Stimulated activated naive CD4-positive, alpha-beta T cell treated with Interleukin-2 at 50 U/mL for 16 hours (primary cell): ENCODE measurements at regions not wholly inside any gene's neighbourhood (a gene's known extent, or its start where the extent isn't known, plus 50 kb on each side); places are given as distances from the start of the nearest gene placed in this dataset.

Source experiments
- DNase-seq: peaks from one replicate; lab custom pipeline; 2025; lab: John Stamatoyannopoulos, UW

- no peak for DNase-seq
Observed at GRCh38 chr10:128528781-128529180, 402.6 kb upstream of the MKI67 start.

- DNase-seq = no peak
Observed at GRCh38 chr10:128529225-128529624, 403.0 kb upstream of the MKI67 start.

GRCh38 chr10:128530301-128530700, 404.1 kb upstream of the MKI67 start:
- no peak for DNase-seq

DNA sequence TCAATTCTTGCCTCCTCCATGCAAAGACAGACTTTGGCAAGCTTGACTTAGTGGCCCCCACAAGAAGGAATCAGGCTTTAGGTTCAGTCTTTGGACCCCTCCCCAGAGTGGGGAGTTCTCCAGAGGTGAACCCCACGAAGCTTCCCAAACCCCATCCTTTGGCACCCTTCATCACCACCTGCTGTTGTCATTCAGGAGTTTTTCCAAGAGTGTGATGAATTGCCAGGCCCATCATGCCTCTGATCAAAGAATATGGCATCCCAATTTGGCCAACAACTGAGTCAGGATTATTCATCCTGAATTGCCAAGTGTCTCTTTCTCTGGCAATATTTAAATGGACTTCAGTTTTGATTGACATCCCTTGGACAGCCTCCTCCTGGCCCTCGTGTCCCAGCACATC, 404.7 kb upstream of the MKI67 start:
- no peak for DNase-seq

GRCh38 chr10:128534686-128535085, 408.5 kb upstream of the MKI67 start:
- no peak for DNase-seq

DNA sequence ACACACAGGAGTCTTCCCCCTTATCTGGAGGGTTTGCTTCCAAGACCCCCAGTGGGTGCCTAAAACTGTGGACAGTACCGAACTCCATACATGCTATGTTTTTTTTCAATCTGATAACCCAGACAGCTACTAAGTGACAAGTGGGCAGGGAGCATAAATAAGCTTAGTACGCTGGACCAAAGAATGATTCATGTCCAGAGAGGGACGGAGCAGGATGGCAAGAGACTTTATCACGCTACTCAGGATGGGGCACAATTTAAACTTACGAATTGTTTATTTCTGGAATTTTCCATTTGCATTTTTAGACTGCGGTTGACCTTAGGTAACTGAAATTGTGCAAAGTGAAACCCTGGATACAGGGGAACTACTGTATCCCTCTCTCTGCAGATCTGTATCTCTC, 410.0 kb upstream of the MKI67 start:
- DNase-seq = no peak

DNA sequence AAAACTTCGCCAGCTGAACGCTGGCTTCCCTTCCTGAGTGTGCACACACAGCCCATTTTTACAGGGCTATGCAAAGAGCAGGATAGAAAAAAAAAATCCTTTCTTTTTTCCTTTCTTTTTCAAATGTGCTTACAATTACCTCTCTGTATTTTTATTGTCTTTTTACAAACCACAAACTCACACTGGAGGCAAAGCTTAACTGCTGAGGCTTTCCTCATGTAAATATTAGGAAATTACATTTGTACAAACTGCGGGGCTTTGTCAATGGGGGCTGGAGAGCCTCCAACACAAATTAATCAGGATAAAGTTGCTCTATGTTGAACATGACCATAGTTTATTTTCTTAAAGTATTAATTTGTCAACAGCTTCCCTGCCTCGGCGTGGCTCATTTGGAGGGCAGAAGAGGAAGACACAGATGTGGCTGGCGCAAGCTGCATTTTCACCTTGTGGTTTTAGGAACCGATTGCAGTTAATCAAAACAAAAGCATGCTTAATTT, 411.7 kb upstream of the MKI67 start:
- no peak for DNase-seq

GRCh38 chr10:128538671-128539070, 412.4 kb upstream of the MKI67 start:
- DNase-seq = no peak

DNA sequence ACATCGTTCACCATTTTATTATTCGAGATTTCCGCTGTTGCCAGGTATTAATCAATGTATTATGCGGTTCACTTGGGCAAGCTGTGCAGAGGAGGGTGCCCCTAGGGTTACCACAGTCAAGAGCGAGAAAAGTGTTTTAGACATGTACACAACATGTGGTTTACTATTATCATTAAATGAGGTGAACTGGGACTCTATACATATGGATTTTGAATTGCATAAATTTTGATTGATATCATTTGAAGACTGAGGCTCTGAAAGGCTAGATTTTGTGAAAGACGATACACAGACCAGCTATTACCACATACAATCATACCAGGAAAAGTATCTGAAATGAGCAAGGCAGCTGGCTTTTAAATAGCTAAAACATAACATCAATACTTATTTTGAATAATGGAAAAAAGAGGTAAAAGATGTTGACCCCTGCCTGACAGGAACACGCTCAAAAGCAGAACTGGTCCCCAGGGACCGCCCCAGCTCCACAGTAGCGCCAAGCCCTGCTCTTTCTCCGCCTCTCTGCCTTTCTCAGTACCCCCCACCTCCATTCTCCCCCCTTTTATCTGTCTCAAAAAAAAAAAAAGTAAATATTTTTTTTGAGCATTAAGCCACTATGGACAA, 413.4 kb upstream of the MKI67 start:
- no peak for DNase-seq

- no peak for DNase-seq
Observed at GRCh38 chr10:128540128-128540762, 414.0 kb upstream of the MKI67 start.

DNA sequence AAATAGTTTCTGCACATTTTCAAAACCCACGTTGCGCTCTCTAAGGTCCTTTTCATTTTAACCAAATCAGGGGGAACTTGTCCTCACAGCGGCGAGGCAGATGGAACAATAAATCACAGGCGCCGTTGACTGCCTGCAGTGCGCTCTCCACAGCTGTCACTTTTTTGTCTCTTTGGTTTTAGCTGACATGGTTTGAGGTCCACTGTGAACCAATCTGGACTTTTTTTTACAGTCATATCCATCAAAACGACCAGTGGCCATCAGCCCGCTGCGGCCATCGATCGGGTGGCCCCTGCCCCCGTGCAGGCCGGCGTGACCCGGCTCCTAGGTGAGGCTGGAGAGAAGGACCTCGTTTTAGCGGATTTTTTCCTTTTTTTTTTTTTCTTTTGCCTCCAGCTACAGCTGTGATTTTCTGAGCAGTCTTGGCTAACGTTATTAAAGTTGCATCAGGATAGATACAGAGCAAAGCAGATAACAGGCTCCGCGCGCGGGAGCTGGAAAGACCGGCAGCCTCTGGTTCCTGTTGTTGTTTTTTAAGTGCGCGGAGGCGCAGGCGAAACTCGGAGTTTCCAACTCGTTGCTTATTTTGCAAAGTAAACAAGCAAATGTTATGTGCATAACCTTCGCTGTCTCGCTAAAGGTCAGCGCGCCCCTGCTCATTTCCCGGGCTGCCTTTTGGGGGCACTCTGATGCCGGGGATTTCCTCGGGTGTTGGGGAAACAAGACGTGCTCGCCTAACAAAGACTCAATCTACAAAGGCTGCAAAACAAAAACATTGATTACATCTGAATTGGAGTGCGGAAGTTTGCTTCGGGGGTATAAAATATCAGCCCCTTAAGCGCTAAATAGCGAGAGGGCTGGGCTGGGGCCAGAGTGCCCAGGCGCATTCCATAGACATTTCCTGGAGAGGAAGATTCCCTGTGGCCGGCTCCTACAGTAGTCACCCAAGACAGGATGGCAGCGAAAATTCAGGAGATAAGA, 414.8 kb upstream of the MKI67 start:
- no peak for DNase-seq

DNA sequence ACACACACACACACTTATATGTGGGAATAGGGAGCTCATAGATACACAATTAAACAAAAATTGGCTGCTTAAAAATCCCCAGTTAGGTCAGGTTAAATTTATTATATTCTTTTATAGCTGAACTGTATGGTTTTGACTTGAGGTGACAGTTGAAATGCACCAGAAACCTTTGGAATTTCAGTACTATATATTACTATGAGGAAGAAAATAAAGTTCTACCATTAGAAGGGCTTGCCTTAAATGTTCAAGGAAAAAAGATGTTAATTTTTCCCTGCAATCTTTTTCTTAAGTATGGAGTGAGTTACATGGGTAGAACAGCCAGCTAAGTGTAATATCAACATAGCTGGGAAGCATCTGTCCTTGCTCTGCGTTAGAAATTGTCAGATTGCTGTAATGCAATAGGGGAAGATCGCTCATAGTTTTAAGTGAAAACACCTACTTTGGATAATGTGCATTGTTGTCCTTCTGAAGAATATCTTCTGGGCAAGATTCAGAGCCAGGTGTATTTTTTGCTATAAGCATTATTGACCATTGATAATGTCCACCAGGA, 415.8 kb upstream of the MKI67 start:
- no peak for DNase-seq

- no peak for DNase-seq
Observed at GRCh38 chr10:128542659-128543058, 416.4 kb upstream of the MKI67 start.

DNA sequence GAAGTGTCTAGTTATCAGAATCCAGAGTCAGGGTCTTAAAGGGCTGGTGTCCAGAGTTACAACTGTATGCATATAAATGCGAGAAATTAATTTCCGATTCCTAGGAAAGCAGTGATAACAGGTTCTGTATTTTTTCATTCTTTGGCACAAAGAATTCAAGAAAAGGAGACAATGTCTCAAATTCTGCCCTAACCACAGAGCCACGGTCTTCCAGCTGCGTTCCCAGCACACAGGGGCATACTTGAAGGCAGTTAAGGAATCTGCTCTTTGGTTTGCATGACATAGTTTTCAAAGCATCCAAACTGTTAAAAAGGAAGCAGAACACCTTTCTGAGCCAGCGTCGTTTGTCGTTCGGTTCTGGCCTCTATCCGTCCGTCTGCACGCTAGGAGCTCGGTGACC, 416.9 kb upstream of the MKI67 start:
- DNase-seq = no peak

DNA sequence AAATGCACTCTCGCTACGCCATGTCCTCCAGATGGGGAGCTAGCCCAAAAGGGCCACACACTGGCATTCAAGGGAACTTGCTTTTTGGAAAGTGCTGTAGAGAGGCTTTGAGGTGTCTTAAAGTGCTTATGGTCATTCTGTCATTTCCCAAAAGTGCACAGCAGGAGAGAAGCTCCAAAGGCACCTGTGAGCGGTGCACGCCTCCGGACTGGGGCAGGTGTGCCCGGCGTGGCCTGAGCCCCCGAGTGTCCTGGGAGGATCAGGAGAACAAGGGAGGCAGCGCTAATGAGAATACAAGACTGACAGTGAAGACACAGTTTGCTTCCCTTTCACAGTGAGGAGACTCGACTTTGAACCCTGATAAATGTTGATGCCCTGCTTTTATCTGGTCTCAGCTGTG, 419.0 kb upstream of the MKI67 start:
- no peak for DNase-seq

GRCh38 chr10:128546651-128547165, 420.5 kb upstream of the MKI67 start:
- DNase-seq = no peak

DNA sequence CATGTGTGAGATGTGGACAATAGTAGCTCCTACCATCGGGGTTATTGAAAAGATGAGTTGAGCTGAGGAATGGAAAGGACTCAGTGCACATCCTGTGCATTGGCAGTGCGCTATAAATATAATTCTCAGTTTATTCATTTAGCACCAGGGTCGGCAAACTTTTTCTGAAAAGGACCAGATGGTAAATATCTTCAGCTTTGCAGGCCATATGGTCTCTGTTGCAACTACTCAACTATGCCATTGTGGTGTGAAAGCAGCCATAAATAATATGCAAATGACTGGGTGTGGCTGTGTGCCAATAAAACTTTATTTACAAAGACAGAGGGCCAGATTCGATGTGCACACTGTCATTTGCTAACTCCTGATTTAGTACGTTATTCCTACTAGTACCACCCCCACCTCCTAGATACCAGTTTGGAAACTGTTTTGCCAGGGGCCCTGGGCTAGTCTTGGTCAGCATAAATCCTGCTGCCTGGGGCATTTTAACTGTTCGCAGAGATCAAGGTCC, 422.9 kb upstream of the MKI67 start:
- no peak for DNase-seq

- DNase-seq = no peak
Observed at GRCh38 chr10:128550045-128550444, 423.8 kb upstream of the MKI67 start.

GRCh38 chr10:128551475-128551874, 425.3 kb upstream of the MKI67 start:
- DNase-seq = no peak

GRCh38 chr10:128553755-128554154, 427.5 kb upstream of the MKI67 start:
- no peak for DNase-seq

DNA sequence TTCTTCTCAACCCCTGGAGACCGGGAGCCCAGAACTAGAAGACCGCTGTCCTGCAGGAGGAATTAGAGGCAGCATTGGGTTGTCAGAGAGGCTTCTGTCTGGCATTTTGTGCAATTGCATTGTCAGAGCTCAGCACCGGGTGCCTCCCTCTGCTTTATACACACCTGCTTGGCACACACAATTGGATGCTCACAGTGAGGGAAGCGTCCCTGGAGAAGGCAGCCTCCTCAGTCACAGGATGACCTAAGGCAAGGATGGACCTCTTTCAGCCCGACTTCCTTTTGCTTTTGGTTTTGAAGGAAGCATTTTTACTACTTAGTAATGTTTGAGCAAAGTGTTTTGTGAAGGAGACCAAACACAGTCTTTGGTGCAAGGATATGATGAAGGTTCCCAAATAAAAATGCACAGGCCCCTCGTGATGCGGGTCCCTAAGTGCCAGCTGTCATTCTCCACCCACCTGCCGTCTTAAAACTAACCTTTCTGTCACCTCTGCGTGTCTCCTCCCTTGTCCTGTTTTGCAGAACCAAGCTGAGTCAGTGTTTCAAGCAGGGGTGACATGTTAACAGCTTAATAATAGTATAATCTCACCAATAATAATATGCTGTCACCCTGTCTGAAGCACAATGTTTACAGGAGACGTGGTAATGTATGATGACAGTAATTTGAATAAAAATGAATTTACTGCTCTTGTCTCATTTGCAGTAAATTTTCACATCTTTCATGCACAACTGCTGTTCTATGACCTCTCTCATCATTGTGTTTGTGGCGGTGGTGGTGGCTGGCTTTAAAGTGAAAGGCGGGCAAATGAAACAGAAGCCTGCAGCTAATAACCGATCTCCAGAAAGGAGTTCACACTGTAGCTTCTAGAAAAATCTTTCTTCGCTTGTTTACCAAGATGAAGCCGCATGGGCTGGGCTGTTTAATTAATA, 430.2 kb upstream of the MKI67 start:
- DNase-seq = no peak
